Lung (tissue), 11 donors: ENCODE measurements at regions not wholly inside any gene's neighbourhood (a gene's known extent, or its start where the extent isn't known, plus 50 kb on each side); places are given as distances from the start of the nearest gene placed in this dataset.

Source experiments
- ATAC-seq: fragments of 200-7000 bp; cut with Tn5 transposase; one replicate; pipeline ENCODE4 v1.9.1; 2020; ENCODE audit warnings: moderate number of reproducible peaks; ENCODE audit not compliant: insufficient read depth, low FRiP score
- DNase-seq, 3 donors: peaks; one replicate each; pipeline ENCODE4 v3.0.0-alpha.2; 2013 to 2017
- H3K27ac ChIP-seq, 2 donors: one replicate each; pipeline ENCODE4 v1.5.1; 2013; ENCODE audit warnings: mild to moderate bottlenecking in 2 of 2, moderate library complexity in 2 of 2, control low read depth in 1 of 2, inconsistent platforms in 1 of 2, low read depth in 1 of 2, low read length in 1 of 2
- H3K27me3 ChIP-seq, 3 donors: one replicate each; pipeline ENCODE4 v1.5.1; 2013; ENCODE audit warnings: low read length in 2 of 3; ENCODE audit not compliant: control insufficient read depth in 3 of 3, insufficient read depth in 3 of 3
- H3K36me3 ChIP-seq, 4 donors: one replicate each; pipeline ENCODE4 v1.5.1; 2013; ENCODE audit warnings: low read length in 4 of 4, mild to moderate bottlenecking in 1 of 4, moderate library complexity in 1 of 4; ENCODE audit not compliant: control insufficient read depth in 4 of 4, insufficient read depth in 4 of 4
- H3K4me1 ChIP-seq, 5 donors: one replicate each; pipeline ENCODE4 v1.5.1; 2013; ENCODE audit warnings: low read length in 5 of 5, mild to moderate bottlenecking in 2 of 5, moderate library complexity in 1 of 5; ENCODE audit not compliant: control insufficient read depth in 5 of 5, insufficient read depth in 5 of 5
- H3K4me3 ChIP-seq: one replicate; pipeline ENCODE4 v1.5.1; 2013; ENCODE audit warnings: mild to moderate bottlenecking, control low read depth, moderate library complexity
- H3K9ac ChIP-seq, 2 donors: one replicate each; pipeline ENCODE4 v1.5.1; 2013; ENCODE audit warnings: low read length in 2 of 2, control low read depth in 1 of 2; ENCODE audit not compliant: insufficient read depth in 1 of 2
- H3K9me3 ChIP-seq, 4 donors: one replicate each; pipeline ENCODE4 v1.5.1; 2013; ENCODE audit warnings: low read length in 3 of 4, mild to moderate bottlenecking in 1 of 4, moderate library complexity in 1 of 4; ENCODE audit not compliant: control insufficient read depth in 4 of 4, insufficient read depth in 3 of 4
- WGBS, 2 donors: extraction: QIAGEN DNeasy Blood & Tissue Kit; methylation state at CpG; one replicate each; pipeline ENCODE4 v1.1.7; 2013; 5-methylcytosine and 5-hydroxymethylcytosine counted together
- TF ChIP-seq, protein P1 (sequence below): IDR thresholded peaks from 2 replicates; pipeline ENCODE4 v1.5.1; 2012; ENCODE audit warnings: mild to moderate bottlenecking; ENCODE audit errors: control extremely low read depth, extremely low read depth
- donor health status: control.
- donor health status: control.
- donor health status: Bipolar disorder and iron deficiency.
- donor health status: healthy.
- donor health status: DM: yes; HTN: yes; CAD: no.

DNA sequence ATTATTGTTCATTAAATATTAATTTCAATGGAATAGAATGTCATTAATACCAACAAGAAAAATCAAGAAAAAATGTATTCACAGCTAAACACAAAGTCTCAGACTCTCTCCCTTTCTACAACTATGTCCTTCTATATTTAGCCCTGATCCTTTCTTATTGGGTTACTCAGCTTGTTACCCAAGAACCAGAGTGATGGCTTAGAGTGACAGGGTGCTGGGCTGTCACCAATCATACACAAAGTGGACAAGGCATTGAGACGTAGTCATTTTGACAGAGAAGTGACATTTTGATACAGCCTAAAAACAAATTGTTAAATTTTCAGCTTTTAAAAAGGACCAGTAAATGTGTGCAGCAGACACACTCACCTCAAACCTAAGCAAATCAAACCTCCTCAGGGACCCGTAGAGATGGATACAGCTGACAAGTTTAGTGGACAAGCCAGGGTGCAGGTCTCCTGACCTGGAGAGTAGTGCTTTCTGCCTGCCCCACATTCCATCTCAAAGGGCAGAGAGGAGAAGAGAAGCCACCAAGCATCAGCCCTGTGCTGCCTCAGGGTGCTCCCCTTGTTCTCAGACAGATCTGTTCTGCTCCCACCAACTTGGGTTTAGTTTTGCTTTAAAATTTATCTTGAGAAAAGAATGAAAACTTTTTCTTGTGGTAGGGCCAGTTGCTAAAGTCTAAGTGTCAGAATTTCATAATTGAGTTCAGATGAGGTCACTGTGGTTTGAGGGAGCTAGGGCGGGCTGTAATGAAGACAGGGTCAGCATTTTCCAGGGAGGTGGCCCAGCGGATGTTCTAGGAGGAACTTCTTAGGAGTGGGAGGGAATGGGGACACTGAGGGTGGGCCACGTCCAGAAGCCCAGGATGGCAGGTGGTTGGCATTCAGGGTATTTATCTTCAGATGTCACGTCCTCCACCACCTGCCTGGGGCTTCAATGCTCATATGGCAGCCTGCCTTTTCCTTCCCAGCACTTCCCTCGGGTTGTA, 136.5 kb upstream of the TBL1XR1 start:
- TF ChIP-seq, protein P1, sequence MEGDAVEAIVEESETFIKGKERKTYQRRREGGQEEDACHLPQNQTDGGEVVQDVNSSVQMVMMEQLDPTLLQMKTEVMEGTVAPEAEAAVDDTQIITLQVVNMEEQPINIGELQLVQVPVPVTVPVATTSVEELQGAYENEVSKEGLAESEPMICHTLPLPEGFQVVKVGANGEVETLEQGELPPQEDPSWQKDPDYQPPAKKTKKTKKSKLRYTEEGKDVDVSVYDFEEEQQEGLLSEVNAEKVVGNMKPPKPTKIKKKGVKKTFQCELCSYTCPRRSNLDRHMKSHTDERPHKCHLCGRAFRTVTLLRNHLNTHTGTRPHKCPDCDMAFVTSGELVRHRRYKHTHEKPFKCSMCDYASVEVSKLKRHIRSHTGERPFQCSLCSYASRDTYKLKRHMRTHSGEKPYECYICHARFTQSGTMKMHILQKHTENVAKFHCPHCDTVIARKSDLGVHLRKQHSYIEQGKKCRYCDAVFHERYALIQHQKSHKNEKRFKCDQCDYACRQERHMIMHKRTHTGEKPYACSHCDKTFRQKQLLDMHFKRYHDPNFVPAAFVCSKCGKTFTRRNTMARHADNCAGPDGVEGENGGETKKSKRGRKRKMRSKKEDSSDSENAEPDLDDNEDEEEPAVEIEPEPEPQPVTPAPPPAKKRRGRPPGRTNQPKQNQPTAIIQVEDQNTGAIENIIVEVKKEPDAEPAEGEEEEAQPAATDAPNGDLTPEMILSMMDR: no peak
- no peak for DNase-seq
- 32 to 61% methylated on average over 7 of the region's 7 CpGs for WGBS, 2 donors
- Histone ChIP-seq H3K9ac (no peak overlapping the region), H3K9me3 (no peaks in the 10 kb centered on the region), H3K27ac (peak overlapping the region; percentile 37 to 56), H3K27me3 (no peaks in the 10 kb centered on the region), H3K4me1 (peaks cover 0 to 15% (median 7%) of the 10 kb centered on the region in 5 donors), H3K4me3 (no peak overlapping the region), H3K36me3 (no peaks in the 10 kb centered on the region)
- ATAC-seq: peak; percentile 42

GRCh38 chr3:177334803-177335202, 137.5 kb upstream of the TBL1XR1 start:
- no peak for DNase-seq
- Histone ChIP-seq H3K4me1 (peaks cover 0 to 18% (median 8%) of the 10 kb centered on the region in 5 donors), H3K9me3 (no peaks in the 10 kb centered on the region), H3K9ac (no peak overlapping the region), H3K27me3 (no peaks in the 10 kb centered on the region), H3K36me3 (no peaks in the 10 kb centered on the region), H3K4me3 (no peak overlapping the region), H3K27ac (peak overlapping the region in 1 of 2 donors; percentile 11)
- TF ChIP-seq, protein P1: no peak
- WGBS, 2 donors: 95 to 97% methylated on average over 5 of the region's 5 CpGs
- ATAC-seq: no peak

DNA sequence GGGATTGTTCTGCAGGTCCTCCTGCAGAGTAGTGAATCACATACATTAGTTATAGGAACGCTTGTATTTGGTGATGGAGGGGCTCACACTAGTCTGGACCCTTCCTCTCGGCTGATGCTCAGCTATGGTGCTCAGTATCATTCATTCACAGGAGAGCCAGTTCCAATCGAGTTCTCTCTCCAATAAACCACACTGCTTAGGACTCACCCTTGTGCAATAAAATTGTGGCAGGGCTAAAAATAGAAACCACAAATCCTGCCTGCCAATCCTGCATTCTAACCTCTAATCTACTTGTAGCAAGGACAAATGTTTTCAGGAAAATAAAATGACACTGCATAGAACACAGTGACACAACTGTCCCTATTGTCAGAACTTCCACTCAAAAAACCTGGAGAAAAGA, 138.4 kb upstream of the TBL1XR1 start:
- Histone ChIP-seq H3K4me1 (peaks cover 0 to 23% (median 8%) of the 10 kb centered on the region in 5 donors), H3K36me3 (no peaks in the 10 kb centered on the region), H3K4me3 (no peak overlapping the region), H3K9ac (no peak overlapping the region), H3K9me3 (no peaks in the 10 kb centered on the region), H3K27me3 (no peaks in the 10 kb centered on the region), H3K27ac (peak overlapping the region in 1 of 2 donors; percentile 74)
- DNase-seq (no peak), ATAC-seq (no peak)
- 44 to 64% methylated on average over 3 of the region's 3 CpGs for WGBS, 2 donors
- TF ChIP-seq, protein P1: no peak
